Gastrocnemius medialis (tissue), 4 donors: ENCODE measurements at regions not wholly inside any gene's neighbourhood (a gene's known extent, or its start where the extent isn't known, plus 50 kb on each side); places are given as distances from the start of the nearest gene placed in this dataset.

Experiments
- CTCF ChIP-seq, 5 experiments: fragments of 450-650 bp in 3 of 5; fragments of 200-600 bp in 2 of 5; sonication (generic) in 2 of 5; IDR thresholded peaks in 4 of 5; conservative IDR thresholded peaks in 1 of 5; 1 replicate in 4 of 5; 2 replicates in 1 of 5; pipeline ENCODE4 v1.5.1; 2016 to 2019; ENCODE audit warnings: antibody characterized with exemption in 5 of 5, mild to moderate bottlenecking in 3 of 5, moderate library complexity in 3 of 5
- POLR2A ChIP-seq, 2 donors: fragments of 450-650 bp; IDR thresholded peaks; one replicate each; pipeline ENCODE4 v1.6.1; 2017; ENCODE audit warnings: antibody characterized with exemption in 2 of 2, mild to moderate bottlenecking in 2 of 2, moderate library complexity in 2 of 2

GRCh38 chr2:54065411-54065810 is 50.0 kb upstream of the ACYP2 start:
- TF ChIP-seq CTCF (IDR thresholded peaks at IDR 0.05 in 4 of 5, conservative IDR thresholded peaks at IDR 0.05 in 1 of 5): no peak
- no peak for TF ChIP-seq POLR2A (IDR thresholded peaks at IDR 0.05)
